H1 (cell line): ENCODE measurements at regions not wholly inside any gene's neighbourhood (a gene's known extent, or its start where the extent isn't known, plus 50 kb on each side); places are given as distances from the start of the nearest gene placed in this dataset.

ENCODE experiments used
- CTCF ChIP-seq, 3 experiments: IDR thresholded peaks; 1 replicate in 2 of 3; 2 replicates in 1 of 3; pipeline versions ENCODE4 v1.5.1 to v1.6.1; 2011; ENCODE audit warnings: low read length in 3 of 3, mild to moderate bottlenecking in 3 of 3, inconsistent platforms in 2 of 3, low read depth in 1 of 3, moderate library complexity in 1 of 3; ENCODE audit not compliant: insufficient read depth in 1 of 3; ENCODE audit errors: control extremely low read depth in 1 of 3
- KDM5A ChIP-seq: fragments of 200-600 bp; IDR thresholded peaks from 2 replicates; pipeline ENCODE4 v1.7.1; 2012; ENCODE audit warnings: mild to moderate bottlenecking, low read length, inconsistent platforms, mixed read lengths
- POLR2AphosphoS5 ChIP-seq: IDR thresholded peaks from 2 replicates; pipeline ENCODE4 v1.6.1; 2011; ENCODE audit warnings: low read depth, low read length
- RAD21 ChIP-seq, 2 experiments: IDR thresholded peaks in 1 of 2; conservative IDR thresholded peaks in 1 of 2; 2 replicates each; pipeline ENCODE4 v1.6.1; 2011; ENCODE audit warnings: low read depth in 2 of 2, low read length in 2 of 2, improper control_type of control experiment in 1 of 2, inconsistent platforms in 1 of 2, mild to moderate bottlenecking in 1 of 2, moderate library complexity in 1 of 2
- TAF1 ChIP-seq: IDR thresholded peaks from 2 replicates; pipeline ENCODE4 v1.6.1; 2011; ENCODE audit warnings: mild to moderate bottlenecking, low read depth, low read length
- TBP ChIP-seq: IDR thresholded peaks from 2 replicates; pipeline ENCODE4 v1.6.1; 2011; ENCODE audit warnings: low read depth, low read length, improper control_type of control experiment
- TEAD4 ChIP-seq: IDR thresholded peaks from 2 replicates; pipeline ENCODE4 v1.6.1; 2012; ENCODE audit warnings: low read depth, low read length, inconsistent platforms, mixed read lengths

GRCh38 chr12:58521152-58521551 is 399.2 kb downstream of the LRIG3 start (continued):
- no peak for TF ChIP-seq CTCF (IDR thresholded peaks at IDR 0.05; ENCODE audit: control extremely low read depth in 1 of 3, insufficient read depth in 1 of 3, low read depth in 1 of 3, low read length in 3 of 3)
- TF ChIP-seq TBP, result no peak
- no peak for TF ChIP-seq KDM5A
- no peak for TF ChIP-seq POLR2AphosphoS5
- TF ChIP-seq TEAD4, result no peak
- no peak for TF ChIP-seq RAD21 (IDR thresholded peaks at IDR 0.05 in 1 of 2, conservative IDR thresholded peaks at IDR 0.05 in 1 of 2; ENCODE audit: low read depth in 2 of 2, low read length in 2 of 2)
- TF ChIP-seq TAF1, result no peak
- TF ChIP-seq, all 59 proteins: peak for 0
